NCI-H82 (cell line): ENCODE measurements at regions not wholly inside any gene's neighbourhood (a gene's known extent, or its start where the extent isn't known, plus 50 kb on each side); places are given as distances from the start of the nearest gene placed in this dataset.

Experiments used
- DNase-seq: peaks from one replicate; lab custom pipeline; 2025; lab: John Stamatoyannopoulos, UW

GRCh38 chr12:25058012-25058411 is 109.1 kb upstream of the BCAT1 start:
- no peak for DNase-seq

- DNase-seq = no peak
These were observed 107.7 kb upstream of the BCAT1 start for GRCh38 chr12:25056486-25057130.

GRCh38 chr12:25056011-25056410 is 107.1 kb upstream of the BCAT1 start:
- no peak for DNase-seq

- DNase-seq = no peak
These were observed 105.9 kb upstream of the BCAT1 start for GRCh38 chr12:25054783-25055144.

- DNase-seq = no peak
These were observed 105.3 kb upstream of the BCAT1 start for GRCh38 chr12:25054076-25054782.

GRCh38 chr12:25052914-25053211 is 104.0 kb upstream of the BCAT1 start:
- no peak for DNase-seq

GRCh38 chr12:25052196-25052913 is 103.5 kb upstream of the BCAT1 start:
- DNase-seq = no peak

- DNase-seq = no peak
These were observed 102.8 kb upstream of the BCAT1 start for GRCh38 chr12:25051656-25052195.

- no peak for DNase-seq
These were observed 102.3 kb upstream of the BCAT1 start for GRCh38 chr12:25051171-25051570.

- DNase-seq = no peak
These were observed 97.0 kb upstream of the BCAT1 start for GRCh38 chr12:25045869-25046268.

- DNase-seq = no peak
These were observed 92.3 kb upstream of the BCAT1 start for GRCh38 chr12:25041006-25041741.

- DNase-seq = no peak
These were observed 91.7 kb upstream of the BCAT1 start for GRCh38 chr12:25040593-25040992.

- DNase-seq = no peak
These were observed 85.8 kb upstream of the BCAT1 start for GRCh38 chr12:25034676-25035075.

GRCh38 chr12:25025951-25026490 is 77.1 kb upstream of the BCAT1 start:
- no peak for DNase-seq

GRCh38 chr12:25025260-25025659 is 76.4 kb upstream of the BCAT1 start:
- DNase-seq = no peak

GRCh38 chr12:25023808-25024207 is 74.9 kb upstream of the BCAT1 start:
- no peak for DNase-seq

GRCh38 chr12:25020621-25021243 is 71.8 kb upstream of the BCAT1 start:
- no peak for DNase-seq

GRCh38 chr12:25018146-25018545 is 69.2 kb upstream of the BCAT1 start:
- DNase-seq = no peak

GRCh38 chr12:25017336-25017735 is 68.4 kb upstream of the BCAT1 start:
- no peak for DNase-seq

- no peak for DNase-seq
These were observed 66.1 kb upstream of the BCAT1 start for GRCh38 chr12:25014961-25015360.

- no peak for DNase-seq
These were observed 64.2 kb upstream of the BCAT1 start for GRCh38 chr12:25013061-25013460.
